CD4-positive, alpha-beta memory T cell (primary cell): ENCODE measurements at regions not wholly inside any gene's neighbourhood (a gene's known extent, or its start where the extent isn't known, plus 50 kb on each side); places are given as distances from the start of the nearest gene placed in this dataset.
A peak's percentile ranks its signal among the peaks of the same experiment; 100 is the strongest.
"Not testable (repeated sequence)": the region's sequence is repeated elsewhere in the genome, so short reads cannot be mapped to it uniquely, and the experiment has no call there.

Source experiments
- CTCF ChIA-PET: fragments of 350-600 bp; sonication (Branson Sonifier 250); formaldehyde crosslinking; loops from one replicate; lab custom pipeline; 2021; ENCODE audit warnings: inconsistent platforms; ENCODE audit not compliant: partially characterized antibody; lab: Charles Lee
- POLR2A ChIA-PET: fragments of 350-600 bp; sonication (Branson Sonifier 250); formaldehyde crosslinking; loops from one replicate; lab custom pipeline; 2021; ENCODE audit not compliant: partially characterized antibody; lab: Charles Lee
- DNase-seq, 5 donors: peaks; one replicate each; pipeline versions ENCODE4 v3.0.0 to v3.0.0-alpha.2; 2020 to 2022; ENCODE audit warnings: mixed read lengths in 1 of 5
- H3K27ac ChIP-seq: one replicate; pipeline ENCODE4 v1.7.0; 2013; ENCODE audit warnings: low read depth, low read length
- H3K27me3 ChIP-seq: 2 replicates; pipeline ENCODE4 v1.7.0; 2013; ENCODE audit warnings: mild to moderate bottlenecking, low read length, moderate library complexity; ENCODE audit not compliant: insufficient read depth
- H3K36me3 ChIP-seq: 2 replicates; pipeline ENCODE4 v1.7.0; 2013; ENCODE audit warnings: mild to moderate bottlenecking, low read length, moderate library complexity; ENCODE audit not compliant: insufficient read depth
- H3K4me1 ChIP-seq: 2 replicates; pipeline ENCODE4 v1.7.0; 2013; ENCODE audit warnings: mild to moderate bottlenecking, low read length, moderate library complexity; ENCODE audit not compliant: insufficient read depth
- H3K4me3 ChIP-seq, 2 donors: one replicate each; pipeline ENCODE4 v1.7.0; 2013; ENCODE audit warnings: low read length in 2 of 2, mild to moderate bottlenecking in 1 of 2
- H3K9me3 ChIP-seq, 2 donors: one replicate each; pipeline ENCODE4 v1.7.0; 2013; ENCODE audit warnings: low read length in 2 of 2, control low read depth in 1 of 2; ENCODE audit not compliant: control insufficient read depth in 1 of 2
- H3K27ac Mint-ChIP-seq, 7 donors: one replicate each; pipeline ENCODE4 v1.8.0; 2020 to 2021; ENCODE audit warnings: mixed read lengths in 7 of 7, mild to moderate bottlenecking in 6 of 7, inconsistent platforms in 3 of 7, moderate library complexity in 3 of 7
- H3K27me3 Mint-ChIP-seq, 2 donors: one replicate each; pipeline ENCODE4 v1.8.0; 2020 to 2021; ENCODE audit warnings: mixed read lengths in 2 of 2
- H3K36me3 Mint-ChIP-seq, 2 donors: one replicate each; pipeline ENCODE4 v1.8.0; 2020 to 2021; ENCODE audit warnings: mixed read lengths in 2 of 2, inconsistent platforms in 1 of 2, mild to moderate bottlenecking in 1 of 2
- H3K4me1 Mint-ChIP-seq, 4 donors: one replicate each; pipeline ENCODE4 v1.8.0; 2020 to 2021; ENCODE audit warnings: mixed read lengths in 4 of 4, mild to moderate bottlenecking in 1 of 4
- H3K4me3 Mint-ChIP-seq, 8 donors: one replicate each; pipeline ENCODE4 v1.8.0; 2020 to 2021; ENCODE audit warnings: mixed read lengths in 8 of 8, mild to moderate bottlenecking in 7 of 8, moderate library complexity in 6 of 8, inconsistent platforms in 3 of 8
- H3K9me3 Mint-ChIP-seq, 8 donors: one replicate each; pipeline ENCODE4 v1.8.0; 2020 to 2021; ENCODE audit warnings: mixed read lengths in 8 of 8, mild to moderate bottlenecking in 5 of 8, inconsistent platforms in 3 of 8, moderate library complexity in 1 of 8
- intact Hi-C: fragments of 100-400 bp; cut with micrococcal nuclease; formaldehyde crosslinking; loops from one replicate; pipeline ENCODE4 v1.15.1; 2023

DNA sequence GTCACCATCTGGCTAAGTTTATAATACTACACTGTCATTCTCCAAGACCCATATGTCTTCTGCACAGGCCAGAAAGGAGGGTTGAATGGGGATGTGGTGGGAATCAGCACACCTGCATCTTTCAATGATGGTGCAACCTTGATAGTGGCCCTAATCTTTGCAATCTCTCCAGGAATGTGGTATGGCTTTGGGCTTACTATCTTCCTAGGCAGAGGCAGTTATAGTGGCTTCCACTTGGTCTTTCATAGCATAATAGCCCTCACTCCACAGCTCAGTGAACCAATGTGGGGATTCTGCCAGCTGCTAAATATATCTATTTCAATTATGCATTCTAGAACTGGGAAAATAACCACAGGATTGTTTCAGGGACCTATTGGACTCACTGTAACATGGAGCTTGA, 61.8 kb upstream of the ATP2B1 start:
- H3K27ac Mint-ChIP-seq = peak overlapping the region in 2 of 7 donors; percentile 12 to 51
- POLR2A ChIA-PET = interaction anchor here (1.9 kb wide), 1 partner anchor 61 kb away, joined by 7 read pairs; the partner anchor contains the start of gene ATP2B1

DNA sequence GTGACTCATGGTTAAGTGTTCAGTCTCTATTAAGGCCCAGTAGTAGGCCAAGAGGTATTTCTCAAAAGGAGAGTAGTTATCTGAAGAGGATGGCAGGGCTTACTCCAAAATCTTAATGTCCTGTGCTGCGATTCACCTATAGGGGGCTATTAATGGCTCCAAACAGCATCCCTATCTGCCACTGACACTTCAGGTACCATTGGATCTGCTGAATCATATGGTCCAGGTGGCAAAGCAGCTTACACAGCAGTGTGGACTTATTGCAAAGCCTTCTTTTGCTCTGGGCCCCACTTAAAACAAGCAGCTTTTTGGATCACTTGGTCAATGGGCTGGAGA, 60.8 kb upstream of the ATP2B1 start:
- H3K27ac ChIP-seq = no peak overlapping the region
- H3K9me3 ChIP-seq = no peaks in the 10 kb centered on the region
- Mint-ChIP-seq H3K4me3 (no peak overlapping the region), H3K4me1 (peaks cover 40 to 71% (median 56%) of the 10 kb centered on the region in 4 donors), H3K9me3 (peaks cover 0 to 12% (median 6%) of the 10 kb centered on the region in 8 donors), H3K27me3 (no peaks in the 10 kb centered on the region), H3K27ac (no peak overlapping the region), H3K36me3 (peaks cover 0 to 5% of the 10 kb centered on the region in 2 donors)
- no peaks in the 10 kb centered on the region for H3K27me3 ChIP-seq
- no peak overlapping the region for H3K4me3 ChIP-seq
- H3K36me3 ChIP-seq = no peaks in the 10 kb centered on the region
- POLR2A ChIA-PET = interaction anchor here (1.4 kb wide), 1 partner anchor 60 kb away, joined by 9 read pairs; the partner anchor contains the start of gene ATP2B1
- CTCF ChIA-PET = no interaction called here
- peaks cover 42% of the 10 kb centered on the region for H3K4me1 ChIP-seq
- intact Hi-C loops = loop anchor here (2.0 kb wide), 1 partner anchor 13 kb away; no protein-coding TSS in a partner anchor
- no peak for DNase-seq

More for the DNA sequence above, 61.8 kb upstream of the ATP2B1 start:
- DNase-seq = no peak
- Histone ChIP-seq H3K27ac (no peak overlapping the region), H3K4me1 (peaks cover 40% of the 10 kb centered on the region), H3K4me3 (no peak overlapping the region), H3K27me3 (no peaks in the 10 kb centered on the region), H3K36me3 (no peaks in the 10 kb centered on the region), H3K9me3 (no peaks in the 10 kb centered on the region)
- Mint-ChIP-seq H3K4me1 (peaks cover 35 to 62% (median 50%) of the 10 kb centered on the region in 4 donors), H3K27me3 (no peaks in the 10 kb centered on the region), H3K36me3 (peaks cover 0 to 5% of the 10 kb centered on the region in 2 donors), H3K4me3 (peak overlapping the region in 3 of 8 donors; percentile 3 to 55 (median 39)), H3K9me3 (peaks cover 0 to 10% (median 6%) of the 10 kb centered on the region in 8 donors)
- intact Hi-C loops = no loop called here
- CTCF ChIA-PET = no interaction called here

DNA sequence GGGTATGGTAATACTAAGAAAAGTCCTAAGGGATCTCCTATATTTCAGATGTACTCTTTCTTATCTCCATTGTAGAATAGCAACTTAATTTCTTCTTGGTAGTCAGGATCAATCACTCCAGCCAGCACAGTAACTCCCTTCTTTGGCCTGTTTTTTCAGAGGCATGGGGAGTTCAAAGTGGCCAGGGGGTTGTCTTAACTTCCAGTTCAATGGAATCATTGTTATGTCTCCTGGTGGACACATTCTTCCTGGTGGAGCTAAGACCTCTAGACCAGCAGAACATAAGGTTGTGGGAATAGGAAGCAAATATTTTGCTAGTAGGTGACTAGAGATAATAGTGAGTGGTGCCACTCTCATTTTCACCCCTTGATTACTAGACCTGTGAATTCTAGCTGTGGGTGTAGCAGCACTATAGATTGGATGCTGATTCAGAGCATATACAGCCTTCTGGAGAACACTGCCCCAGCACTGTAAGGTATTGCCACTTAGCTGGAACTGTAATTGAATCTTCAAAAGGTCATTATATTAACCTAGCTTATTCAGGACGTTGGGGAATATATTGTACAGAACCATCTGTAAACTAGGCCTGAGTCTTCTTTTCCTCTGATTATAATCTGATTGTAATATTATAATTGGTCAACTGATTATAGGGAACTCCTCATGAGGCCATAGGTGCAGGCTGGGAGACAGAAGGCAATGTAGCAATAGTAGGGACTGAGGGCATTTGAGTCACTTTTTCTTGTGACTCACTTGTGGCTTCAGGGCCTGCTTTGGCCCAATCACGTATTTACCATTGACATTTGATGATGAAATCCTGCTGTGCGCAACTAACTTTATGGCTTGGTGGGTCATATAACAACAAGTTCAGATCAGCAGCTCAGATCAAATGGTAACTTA, 60.2 kb upstream of the ATP2B1 start:
- Mint-ChIP-seq H3K27me3 (no peaks in the 10 kb centered on the region), H3K4me3 (peak overlapping the region in 2 of 8 donors; percentile 15 to 20), H3K4me1 (peaks cover 40 to 78% (median 58%) of the 10 kb centered on the region in 4 donors), H3K36me3 (peaks cover 4 to 5% of the 10 kb centered on the region in 2 donors), H3K27ac (peak overlapping the region in 3 of 7 donors; percentile 9 to 46 (median 15)), H3K9me3 (peaks cover 0 to 12% (median 6%) of the 10 kb centered on the region in 8 donors)
- intact Hi-C loops = loop anchor here (2.0 kb wide), 1 partner anchor 14 kb away; no protein-coding TSS in a partner anchor
- no peak for DNase-seq
- POLR2A ChIA-PET = interaction anchor here (1.4 kb wide), 1 partner anchor 59 kb away, joined by 9 read pairs; the partner anchor contains the start of gene ATP2B1
- H3K9me3 ChIP-seq = no peaks in the 10 kb centered on the region
- no peak overlapping the region for H3K27ac ChIP-seq
- peaks cover 42% of the 10 kb centered on the region for H3K4me1 ChIP-seq
- H3K27me3 ChIP-seq = no peaks in the 10 kb centered on the region
- no peaks in the 10 kb centered on the region for H3K36me3 ChIP-seq
- CTCF ChIA-PET = no interaction called here
- no peak overlapping the region for H3K4me3 ChIP-seq

DNA sequence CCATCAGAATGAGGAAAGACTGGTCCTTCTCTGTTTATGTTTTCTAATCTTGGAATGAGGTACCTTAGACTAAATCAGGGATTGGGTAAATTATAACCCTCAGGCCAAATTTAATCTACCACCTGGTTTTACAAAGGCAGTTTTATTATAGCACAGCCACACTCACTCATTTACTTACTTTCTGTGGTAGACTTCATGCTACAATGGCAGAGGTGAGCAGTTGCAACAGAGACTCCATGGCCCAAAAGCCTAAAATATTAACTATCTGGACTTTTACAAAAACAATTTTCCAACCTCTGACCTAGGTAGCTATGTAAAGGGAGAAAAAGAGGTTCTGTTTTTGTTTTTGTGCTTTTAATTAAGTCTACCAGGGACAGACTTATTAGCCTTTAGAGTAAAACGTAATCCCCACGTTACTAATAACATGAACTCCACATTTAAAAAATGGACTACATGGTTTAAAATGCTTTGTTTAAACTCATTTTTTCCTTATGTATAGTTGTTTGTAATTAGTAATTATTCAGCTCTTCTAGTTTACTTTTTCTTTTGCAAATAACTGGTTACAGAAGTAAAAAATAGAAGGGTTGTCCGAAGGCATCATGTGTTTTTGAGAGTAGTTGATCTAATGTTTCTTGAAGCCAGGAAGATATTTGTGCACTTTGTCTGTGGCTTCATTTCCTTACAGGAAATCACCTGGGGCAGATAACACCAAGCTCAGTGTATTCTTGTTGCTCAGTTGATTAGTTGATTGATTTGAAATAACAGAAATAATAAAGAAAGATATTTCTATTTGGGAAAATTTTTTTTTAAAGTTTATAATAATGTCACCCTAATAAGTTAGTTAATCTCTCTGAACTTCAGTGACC, 57.6 kb upstream of the ATP2B1 start:
- Histone ChIP-seq H3K4me1 (peaks cover 50% of the 10 kb centered on the region), H3K27me3 (no peaks in the 10 kb centered on the region), H3K27ac (peak overlapping the region; percentile 31), H3K4me3 (no peak overlapping the region), H3K36me3 (no peaks in the 10 kb centered on the region), H3K9me3 (no peaks in the 10 kb centered on the region)
- peak in 3 of 5 donors; percentile 16 to 24 (median 21) for DNase-seq
- intact Hi-C loops = no loop called here
- CTCF ChIA-PET = interaction anchor here (1.7 to 2.1 kb wide), 2 partner anchors 60 to 93 kb away, joined by 6 to 7 read pairs; no protein-coding TSS in a partner anchor
- H3K27ac Mint-ChIP-seq = peak overlapping the region; percentile 37 to 89 (median 81)
- POLR2A ChIA-PET = interaction anchor here (0.9 to 2.1 kb wide), 6 partner anchors 9 to 114 kb away, joined by 4 to 31 read pairs (median 6); partner anchors contain the start of gene ATP2B1
- peaks cover 5% of the 10 kb centered on the region in 2 donors for H3K36me3 Mint-ChIP-seq
- H3K9me3 Mint-ChIP-seq = peaks cover 0 to 12% (median 5%) of the 10 kb centered on the region in 8 donors
- H3K4me1 Mint-ChIP-seq = peaks cover 44 to 92% (median 65%) of the 10 kb centered on the region in 4 donors
- peak overlapping the region in 7 of 8 donors; percentile 14 to 81 (median 67) for H3K4me3 Mint-ChIP-seq
- no peaks in the 10 kb centered on the region for H3K27me3 Mint-ChIP-seq

DNA sequence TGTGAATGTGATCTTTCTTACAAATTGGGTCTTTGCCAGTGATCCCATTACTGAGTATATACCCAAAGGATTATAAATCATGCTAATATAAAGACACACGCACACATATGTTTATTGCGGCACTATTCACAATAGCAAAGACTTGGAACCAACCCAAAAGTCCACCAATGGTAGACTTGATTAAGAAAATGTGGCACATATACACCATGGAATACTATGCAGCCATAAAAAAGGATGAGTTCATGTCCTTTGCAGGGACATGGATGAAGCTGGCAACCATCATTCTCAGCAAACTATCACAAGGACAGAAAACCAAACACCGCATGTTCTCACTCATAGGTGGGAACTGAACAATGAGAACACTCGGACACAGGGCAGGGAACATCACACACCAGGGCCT, 55.5 kb upstream of the ATP2B1 start:
- H3K4me3 ChIP-seq, H3K36me3 Mint-ChIP-seq, H3K27me3 Mint-ChIP-seq, H3K9me3 ChIP-seq, H3K27ac ChIP-seq, H3K27me3 ChIP-seq, CTCF ChIA-PET, H3K36me3 ChIP-seq, DNase-seq: not testable (repeated sequence)
- peaks cover 47 to 92% (median 63%) of the 10 kb centered on the region in 4 donors for H3K4me1 Mint-ChIP-seq
- H3K9me3 Mint-ChIP-seq = peaks cover 0 to 12% (median 7%) of the 10 kb centered on the region in 8 donors
- POLR2A ChIA-PET = interaction anchor here (1.6 to 5.8 kb wide), 2 partner anchors 55 to 186 kb away, joined by 4 to 83 read pairs; partner anchors contain the start of gene ATP2B1
- H3K4me3 Mint-ChIP-seq = peak overlapping the region in 1 of 8 donors; percentile 26
- H3K4me1 ChIP-seq = peaks cover 53% of the 10 kb centered on the region
- intact Hi-C loops = loop anchor here (5.0 kb wide), 2 partner anchors 118 to 188 kb away; no protein-coding TSS in a partner anchor
- peak overlapping the region in 1 of 7 donors; percentile 24 for H3K27ac Mint-ChIP-seq

DNA sequence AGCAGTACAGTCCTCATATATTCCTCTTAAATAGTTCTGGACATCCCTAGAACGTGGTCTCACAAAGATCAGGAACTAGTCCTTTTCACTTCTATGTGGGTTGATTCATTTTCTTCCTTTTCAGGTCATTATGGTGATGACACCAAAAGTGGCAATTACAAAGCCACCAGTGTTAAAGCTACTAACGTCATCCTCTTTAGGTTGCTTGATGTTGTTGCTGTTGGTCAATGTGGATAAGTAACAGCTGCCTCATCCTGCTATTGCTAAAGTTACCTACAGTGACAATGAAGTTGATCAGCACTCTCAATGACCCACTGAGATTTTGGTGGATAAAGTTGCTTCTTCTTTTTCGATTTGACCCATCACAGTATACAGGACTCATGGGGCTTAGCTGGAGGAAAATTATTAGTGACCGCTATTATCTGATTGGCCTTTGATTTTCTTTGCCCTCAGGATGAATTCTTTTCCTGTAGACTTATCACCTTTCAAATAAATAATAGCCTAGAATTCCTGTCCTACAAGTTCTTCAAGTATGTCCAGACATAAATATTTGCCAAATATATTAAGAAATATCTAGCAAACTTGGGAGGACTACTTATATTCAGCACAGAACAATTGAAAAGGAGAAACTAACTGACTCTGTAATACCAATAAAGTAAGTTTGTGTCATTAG, 54.0 kb upstream of the ATP2B1 start:
- Histone ChIP-seq H3K27ac (no peak overlapping the region), H3K4me3 (no peak overlapping the region), H3K9me3 (no peaks in the 10 kb centered on the region), H3K36me3 (no peaks in the 10 kb centered on the region), H3K4me1 (peaks cover 50% of the 10 kb centered on the region), H3K27me3 (no peaks in the 10 kb centered on the region)
- peaks cover 43 to 90% (median 59%) of the 10 kb centered on the region in 4 donors for H3K4me1 Mint-ChIP-seq
- peaks cover 0 to 8% (median 3%) of the 10 kb centered on the region in 8 donors for H3K9me3 Mint-ChIP-seq
- peaks cover 3 to 5% of the 10 kb centered on the region in 2 donors for H3K36me3 Mint-ChIP-seq
- ChIA-PET POLR2A (interaction anchor here (1.5 to 5.8 kb wide), 3 partner anchors 54 to 188 kb away, joined by 3 to 83 read pairs (median 4); partner anchors contain the start of gene ATP2B1), CTCF (interaction anchor here (1.3 kb wide), 1 partner anchor 97 kb away, joined by 5 read pairs; no protein-coding TSS in a partner anchor)
- DNase-seq = no peak
- H3K27ac Mint-ChIP-seq = peak overlapping the region in 3 of 7 donors; percentile 9 to 75 (median 29)
- H3K27me3 Mint-ChIP-seq = no peaks in the 10 kb centered on the region
- peak overlapping the region in 1 of 8 donors; percentile 15 for H3K4me3 Mint-ChIP-seq
- intact Hi-C loops = loop anchor here (5.0 kb wide), 2 partner anchors 120 to 190 kb away; no protein-coding TSS in a partner anchor
